ENCODE measurements at regions not wholly inside any gene's neighbourhood (a gene's known extent, or its start where the extent isn't known, plus 50 kb on each side); places are given as distances from the start of the nearest gene placed in this dataset.
A peak's percentile ranks its signal among the peaks of the same experiment; 100 is the strongest.

- TF ChIP-seq, protein P1, sequence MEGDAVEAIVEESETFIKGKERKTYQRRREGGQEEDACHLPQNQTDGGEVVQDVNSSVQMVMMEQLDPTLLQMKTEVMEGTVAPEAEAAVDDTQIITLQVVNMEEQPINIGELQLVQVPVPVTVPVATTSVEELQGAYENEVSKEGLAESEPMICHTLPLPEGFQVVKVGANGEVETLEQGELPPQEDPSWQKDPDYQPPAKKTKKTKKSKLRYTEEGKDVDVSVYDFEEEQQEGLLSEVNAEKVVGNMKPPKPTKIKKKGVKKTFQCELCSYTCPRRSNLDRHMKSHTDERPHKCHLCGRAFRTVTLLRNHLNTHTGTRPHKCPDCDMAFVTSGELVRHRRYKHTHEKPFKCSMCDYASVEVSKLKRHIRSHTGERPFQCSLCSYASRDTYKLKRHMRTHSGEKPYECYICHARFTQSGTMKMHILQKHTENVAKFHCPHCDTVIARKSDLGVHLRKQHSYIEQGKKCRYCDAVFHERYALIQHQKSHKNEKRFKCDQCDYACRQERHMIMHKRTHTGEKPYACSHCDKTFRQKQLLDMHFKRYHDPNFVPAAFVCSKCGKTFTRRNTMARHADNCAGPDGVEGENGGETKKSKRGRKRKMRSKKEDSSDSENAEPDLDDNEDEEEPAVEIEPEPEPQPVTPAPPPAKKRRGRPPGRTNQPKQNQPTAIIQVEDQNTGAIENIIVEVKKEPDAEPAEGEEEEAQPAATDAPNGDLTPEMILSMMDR (IDR thresholded peaks at IDR 0.05; ENCODE audit: low read depth, low read length), result no peak
Measured at GRCh38 chr21:43364261-43364510, 62.7 kb downstream of the SIK1 start.

GRCh38 chr21:43363506-43364260 lies 63.2 kb downstream of the SIK1 start:
- TF ChIP-seq, protein P1 (IDR thresholded peaks at IDR 0.05; ENCODE audit: low read depth, low read length), result no peak

More at GRCh38 chr21:43364261-43364510, 62.7 kb downstream of the SIK1 start:
- no peak overlapping the region for H3K4me3 ChIP-seq (ENCODE audit: low read depth, low read length)

DNA sequence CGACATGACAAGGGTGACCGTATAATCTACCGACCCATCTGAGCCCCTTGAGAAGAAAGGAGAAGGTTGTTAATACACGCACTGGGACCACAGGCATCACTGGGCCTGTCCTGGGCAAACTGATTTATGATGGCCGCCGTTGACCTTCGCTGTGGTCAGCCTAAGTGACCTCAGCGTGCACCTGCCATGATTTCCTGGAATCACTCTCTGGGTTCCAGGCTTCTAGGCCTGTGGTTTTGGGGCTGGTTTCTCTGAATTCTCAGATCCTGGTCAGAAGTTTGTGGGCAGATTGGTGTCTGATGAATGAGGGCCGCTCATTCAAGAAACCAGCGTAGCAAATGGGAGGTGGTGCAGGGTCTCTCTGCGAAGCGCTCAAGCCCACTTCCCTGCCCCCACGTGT lies 64.0 kb downstream of the SIK1 start:
- TF ChIP-seq, protein P1 (IDR thresholded peaks at IDR 0.05; ENCODE audit: low read depth, low read length), result no peak
- no peak overlapping the region for H3K4me3 ChIP-seq (ENCODE audit: low read depth, low read length)

More at GRCh38 chr21:43363506-43364260, 63.2 kb downstream of the SIK1 start:
- H3K4me3 ChIP-seq (ENCODE audit: low read depth, low read length), result no peak overlapping the region

- H3K4me3 ChIP-seq (ENCODE audit: low read depth, low read length), result 0 out of 2 replicates have a peak overlapping the region, but pooled peaks have one; percentile 7
- TF ChIP-seq, protein P1 (IDR thresholded peaks at IDR 0.05; ENCODE audit: low read depth, low read length), result no peak
Measured at GRCh38 chr21:43362321-43362791, 64.6 kb downstream of the SIK1 start.

GRCh38 chr21:43361493-43362296 lies 65.2 kb downstream of the SIK1 start:
- TF ChIP-seq, protein P1 (IDR thresholded peaks at IDR 0.05; ENCODE audit: low read depth, low read length), result no peak
- H3K4me3 ChIP-seq (ENCODE audit: low read depth, low read length), result peak overlapping the region; percentile 37

GRCh38 chr21:43361127-43361492 lies 65.8 kb downstream of the SIK1 start:
- peak overlapping the region; percentile 37 for H3K4me3 ChIP-seq (ENCODE audit: low read depth, low read length)
- TF ChIP-seq, protein P1 (IDR thresholded peaks at IDR 0.05; ENCODE audit: low read depth, low read length), result no peak

All from WI38 (cell line).